ENCODE measurements at regions not wholly inside any gene's neighbourhood (a gene's known extent, or its start where the extent isn't known, plus 50 kb on each side); places are given as distances from the start of the nearest gene placed in this dataset.

DNA sequence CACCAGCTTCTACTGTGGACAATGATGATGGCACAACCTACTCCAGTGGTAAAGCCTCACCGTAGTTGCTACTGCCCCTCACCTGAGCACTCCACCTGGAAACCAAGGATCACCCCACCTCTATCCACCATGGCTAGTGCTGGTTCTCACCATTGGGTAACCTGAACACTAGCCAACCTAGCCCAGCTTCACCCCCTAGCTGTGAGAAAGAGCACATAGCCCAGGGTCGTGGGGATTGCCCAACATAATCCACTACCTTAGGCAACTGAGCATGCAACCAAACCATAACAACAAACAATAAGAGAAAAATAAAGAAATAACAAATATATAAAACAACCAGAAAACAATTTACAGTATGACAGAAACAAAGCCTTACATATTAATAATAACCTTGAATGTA is 560.1 kb downstream of the DIAPH3 start:
- peaks cover 0 to 24% (median 16%) of the 10 kb centered on the region in 11 donors for H3K9me3 Mint-ChIP-seq
- no peak for ATAC-seq
- H3K27ac Mint-ChIP-seq: no peak overlapping the region
- no peaks in the 10 kb centered on the region for H3K27me3 ChIP-seq (ENCODE audit: control insufficient read depth in 2 of 2, insufficient read depth in 2 of 2, low read length in 2 of 2)
- H3K4me3 Mint-ChIP-seq: no peak overlapping the region
- no peaks in the 10 kb centered on the region for H3K4me1 ChIP-seq (ENCODE audit: control insufficient read depth in 2 of 2, insufficient read depth in 2 of 2, low read length in 2 of 2)
- H3K27me3 Mint-ChIP-seq: peaks cover 0 to 28% (median 0%) of the 10 kb centered on the region in 5 donors
- H3K9me3 ChIP-seq (ENCODE audit: control insufficient read depth in 2 of 3, low read length in 3 of 3): no peaks in the 10 kb centered on the region
- H3K36me3 Mint-ChIP-seq: peaks cover 0 to 10% (median 0%) of the 10 kb centered on the region in 5 donors
- H3K4me1 Mint-ChIP-seq: peaks cover 0 to 2% (median 0%) of the 10 kb centered on the region in 7 donors
- no peak for DNase-seq
- intact Hi-C loops (cut with micrococcal nuclease): no loop called here
- H3K4me3 ChIP-seq (ENCODE audit: low read length): no peak overlapping the region
- ChIA-PET POLR2A (no interaction called here), CTCF (no interaction called here)
- no peaks in the 10 kb centered on the region for H3K36me3 ChIP-seq (ENCODE audit: control insufficient read depth in 2 of 3, insufficient read depth in 3 of 3, low read length in 3 of 3)
- no peak overlapping the region for H3K27ac ChIP-seq (ENCODE audit: low read depth, low read length)

DNA sequence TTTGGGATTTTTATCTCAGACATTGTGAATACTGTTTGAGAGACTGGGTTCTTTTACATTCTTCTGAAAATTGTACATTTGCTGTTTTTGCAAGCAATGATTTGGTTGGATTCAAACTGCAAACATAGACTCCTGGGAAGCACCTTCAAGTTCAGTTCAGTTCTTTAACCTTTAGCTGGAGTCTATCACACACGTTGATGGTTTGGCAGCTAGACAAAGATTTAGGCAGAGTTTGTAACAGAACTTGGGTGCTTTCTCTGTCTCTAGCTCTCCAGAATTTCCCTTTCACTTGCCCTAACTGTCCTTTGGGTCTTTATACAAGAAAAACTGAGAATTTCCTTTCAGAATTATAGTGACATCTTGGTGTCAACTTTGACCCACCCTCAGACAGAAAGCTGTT is 556.6 kb downstream of the DIAPH3 start:
- DNase-seq: no peak
- H3K27ac Mint-ChIP-seq: no peak overlapping the region
- Histone ChIP-seq H3K36me3 (ENCODE audit: control insufficient read depth in 2 of 3, insufficient read depth in 3 of 3, low read length in 3 of 3) (no peaks in the 10 kb centered on the region), H3K27ac (ENCODE audit: low read depth, low read length) (no peak overlapping the region), H3K4me1 (ENCODE audit: control insufficient read depth in 2 of 2, insufficient read depth in 2 of 2, low read length in 2 of 2) (no peaks in the 10 kb centered on the region), H3K9me3 (ENCODE audit: control insufficient read depth in 2 of 3, low read length in 3 of 3) (no peaks in the 10 kb centered on the region), H3K27me3 (ENCODE audit: control insufficient read depth in 2 of 2, insufficient read depth in 2 of 2, low read length in 2 of 2) (no peaks in the 10 kb centered on the region), H3K4me3 (ENCODE audit: low read length) (no peak overlapping the region)
- H3K27me3 Mint-ChIP-seq: peaks cover 0 to 21% (median 0%) of the 10 kb centered on the region in 5 donors
- no peak for ATAC-seq
- peaks cover 0 to 5% (median 0%) of the 10 kb centered on the region in 11 donors for H3K9me3 Mint-ChIP-seq
- peaks cover 0 to 4% (median 0%) of the 10 kb centered on the region in 5 donors for H3K36me3 Mint-ChIP-seq
- peaks cover 0 to 2% (median 0%) of the 10 kb centered on the region in 7 donors for H3K4me1 Mint-ChIP-seq
- intact Hi-C loops (cut with micrococcal nuclease): no loop called here
- H3K4me3 Mint-ChIP-seq: no peak overlapping the region
- POLR2A ChIA-PET: no interaction called here
- CTCF ChIA-PET: no interaction called here

DNA sequence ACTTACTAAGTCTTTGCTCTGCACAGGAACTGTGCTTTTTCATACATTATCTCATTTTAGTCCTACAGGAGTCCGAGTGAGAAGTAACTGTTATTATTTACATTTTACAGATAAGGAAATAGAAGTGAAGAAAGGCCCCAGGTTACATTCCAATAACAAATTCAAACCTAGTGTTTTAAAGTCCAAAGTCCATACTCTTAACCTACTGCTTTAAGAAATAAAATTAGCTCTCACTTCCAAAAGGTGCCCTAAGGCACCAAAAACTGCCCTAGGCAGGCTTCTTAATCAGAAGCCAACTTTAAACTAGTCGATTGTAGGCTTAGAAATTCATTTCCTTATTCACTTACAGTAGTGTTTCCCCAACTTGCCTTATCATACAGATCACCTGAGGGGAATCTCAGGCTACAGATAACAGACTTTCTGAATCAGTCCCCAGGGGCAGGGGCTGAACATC is 555.9 kb downstream of the DIAPH3 start:
- Mint-ChIP-seq H3K9me3 (peaks cover 0 to 2% (median 0%) of the 10 kb centered on the region in 11 donors), H3K27me3 (peaks cover 0 to 14% (median 0%) of the 10 kb centered on the region in 5 donors), H3K4me3 (no peak overlapping the region), H3K4me1 (peaks cover 0 to 2% (median 0%) of the 10 kb centered on the region in 7 donors), H3K36me3 (peaks cover 0 to under 1% (median 0%) of the 10 kb centered on the region in 5 donors), H3K27ac (no peak overlapping the region)
- CTCF ChIA-PET: no interaction called here
- ATAC-seq: no peak
- no peak overlapping the region for H3K27ac ChIP-seq (ENCODE audit: low read depth, low read length)
- H3K4me3 ChIP-seq (ENCODE audit: low read length): no peak overlapping the region
- no peaks in the 10 kb centered on the region for H3K27me3 ChIP-seq (ENCODE audit: control insufficient read depth in 2 of 2, insufficient read depth in 2 of 2, low read length in 2 of 2)
- POLR2A ChIA-PET: no interaction called here
- H3K36me3 ChIP-seq (ENCODE audit: control insufficient read depth in 2 of 3, insufficient read depth in 3 of 3, low read length in 3 of 3): no peaks in the 10 kb centered on the region
- no peaks in the 10 kb centered on the region for H3K4me1 ChIP-seq (ENCODE audit: control insufficient read depth in 2 of 2, insufficient read depth in 2 of 2, low read length in 2 of 2)
- no peak for DNase-seq
- intact Hi-C loops (cut with micrococcal nuclease): no loop called here
- no peaks in the 10 kb centered on the region for H3K9me3 ChIP-seq (ENCODE audit: control insufficient read depth in 2 of 3, low read length in 3 of 3)

DNA sequence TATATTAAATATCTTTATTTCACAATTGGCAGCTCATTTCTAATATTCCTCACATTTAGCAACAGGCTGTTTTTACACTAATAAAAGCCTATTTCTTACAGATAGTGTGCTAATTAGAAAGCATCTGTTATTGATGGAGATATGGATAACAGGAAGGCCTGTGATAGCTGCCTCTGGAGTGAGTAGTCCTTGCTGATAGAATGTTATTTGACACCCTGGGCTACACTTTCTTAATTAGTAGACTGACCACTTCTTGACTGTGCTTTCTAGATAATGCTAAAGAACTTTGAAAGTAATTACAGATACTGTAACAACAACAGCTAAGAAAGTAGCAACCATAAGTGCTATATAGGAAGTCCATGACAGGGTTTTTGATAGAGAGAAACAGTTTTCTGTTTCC is 554.3 kb downstream of the DIAPH3 start:
- no peaks in the 10 kb centered on the region for H3K36me3 Mint-ChIP-seq
- peaks cover 0 to under 1% (median 0%) of the 10 kb centered on the region in 5 donors for H3K27me3 Mint-ChIP-seq
- Histone ChIP-seq H3K27ac (ENCODE audit: low read depth, low read length) (no peak overlapping the region), H3K9me3 (ENCODE audit: control insufficient read depth in 2 of 3, low read length in 3 of 3) (no peaks in the 10 kb centered on the region), H3K4me3 (ENCODE audit: low read length) (no peak overlapping the region), H3K27me3 (ENCODE audit: control insufficient read depth in 2 of 2, insufficient read depth in 2 of 2, low read length in 2 of 2) (no peaks in the 10 kb centered on the region), H3K36me3 (ENCODE audit: control insufficient read depth in 2 of 3, insufficient read depth in 3 of 3, low read length in 3 of 3) (no peaks in the 10 kb centered on the region), H3K4me1 (ENCODE audit: control insufficient read depth in 2 of 2, insufficient read depth in 2 of 2, low read length in 2 of 2) (no peaks in the 10 kb centered on the region)
- ChIA-PET POLR2A (no interaction called here), CTCF (no interaction called here)
- H3K9me3 Mint-ChIP-seq: peaks cover 0 to 2% (median 0%) of the 10 kb centered on the region in 11 donors
- no peak overlapping the region for H3K4me3 Mint-ChIP-seq
- ATAC-seq: no peak
- no peak for DNase-seq
- H3K4me1 Mint-ChIP-seq: peaks cover 0 to 2% (median 0%) of the 10 kb centered on the region in 7 donors
- intact Hi-C loops (cut with micrococcal nuclease): no loop called here
- H3K27ac Mint-ChIP-seq: no peak overlapping the region
